ENCODE measurements at regions not wholly inside any gene's neighbourhood (a gene's known extent, or its start where the extent isn't known, plus 50 kb on each side); places are given as distances from the start of the nearest gene placed in this dataset.

GRCh38 chr3:111473550-111473949, 68.4 kb upstream of the CD96 start:
- Histone ChIP-seq H3K36me3 (ENCODE audit: control insufficient read depth in 2 of 2, extremely low read depth in 1 of 2, insufficient read depth in 2 of 2, low read length in 2 of 2) (no peaks in the 10 kb centered on the region), H3K9me3 (ENCODE audit: control insufficient read depth, low read depth, low read length) (no peaks in the 10 kb centered on the region), H3K79me2 (ENCODE audit: control insufficient read depth, insufficient read depth, low read length) (no peaks in the 10 kb centered on the region), H3K9me1 (ENCODE audit: control insufficient read depth, extremely low read depth, insufficient read depth, low read length) (no peaks in the 10 kb centered on the region), H2AFZ (ENCODE audit: control insufficient read depth, low read length) (no peak overlapping the region), H3K4me2 (ENCODE audit: control insufficient read depth, extremely low read depth, insufficient read depth, low read depth, low read length) (no peak overlapping the region), H3K27me3 (ENCODE audit: control insufficient read depth, extremely low read depth, insufficient read depth, low read length) (peaks cover 3% of the 10 kb centered on the region), H3K27ac (ENCODE audit: control insufficient read depth, insufficient read depth, low read length) (no peak overlapping the region), H3K4me1 (ENCODE audit: control insufficient read depth, extremely low read depth, insufficient read depth, low read length) (no peaks in the 10 kb centered on the region), H3K4me3 (ENCODE audit: control insufficient read depth in 2 of 3, extremely low read depth in 1 of 3, insufficient read depth in 2 of 3, low read depth in 1 of 3, low read length in 3 of 3) (no peak overlapping the region), H4K20me1 (ENCODE audit: control insufficient read depth, extremely low read depth, insufficient read depth, low read length) (no peaks in the 10 kb centered on the region), H3K9ac (ENCODE audit: control insufficient read depth, extremely low read depth, insufficient read depth, low read length) (no peak overlapping the region)
- FAIRE-seq: no peak
- no peak for TF ChIP-seq EZH2 (IDR thresholded peaks at IDR 0.05; ENCODE audit: low read length)
- TF ChIP-seq, protein P1, sequence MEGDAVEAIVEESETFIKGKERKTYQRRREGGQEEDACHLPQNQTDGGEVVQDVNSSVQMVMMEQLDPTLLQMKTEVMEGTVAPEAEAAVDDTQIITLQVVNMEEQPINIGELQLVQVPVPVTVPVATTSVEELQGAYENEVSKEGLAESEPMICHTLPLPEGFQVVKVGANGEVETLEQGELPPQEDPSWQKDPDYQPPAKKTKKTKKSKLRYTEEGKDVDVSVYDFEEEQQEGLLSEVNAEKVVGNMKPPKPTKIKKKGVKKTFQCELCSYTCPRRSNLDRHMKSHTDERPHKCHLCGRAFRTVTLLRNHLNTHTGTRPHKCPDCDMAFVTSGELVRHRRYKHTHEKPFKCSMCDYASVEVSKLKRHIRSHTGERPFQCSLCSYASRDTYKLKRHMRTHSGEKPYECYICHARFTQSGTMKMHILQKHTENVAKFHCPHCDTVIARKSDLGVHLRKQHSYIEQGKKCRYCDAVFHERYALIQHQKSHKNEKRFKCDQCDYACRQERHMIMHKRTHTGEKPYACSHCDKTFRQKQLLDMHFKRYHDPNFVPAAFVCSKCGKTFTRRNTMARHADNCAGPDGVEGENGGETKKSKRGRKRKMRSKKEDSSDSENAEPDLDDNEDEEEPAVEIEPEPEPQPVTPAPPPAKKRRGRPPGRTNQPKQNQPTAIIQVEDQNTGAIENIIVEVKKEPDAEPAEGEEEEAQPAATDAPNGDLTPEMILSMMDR (optimal IDR thresholded peaks at IDR 0.05 in 1 of 3, IDR thresholded peaks at IDR 0.05 in 1 of 3, conservative IDR thresholded peaks at IDR 0.05 in 1 of 3; ENCODE audit: extremely low read depth in 1 of 3, insufficient read depth in 2 of 3, low read length in 3 of 3): no peak
- DNase-seq (ENCODE audit: low read depth, low spot score): no peak
- dilution Hi-C loops (cut with MboI; ENCODE audit: extremely low pct_ligation_motif_present, low sequenced_read_pairs): no loop called here

DNA sequence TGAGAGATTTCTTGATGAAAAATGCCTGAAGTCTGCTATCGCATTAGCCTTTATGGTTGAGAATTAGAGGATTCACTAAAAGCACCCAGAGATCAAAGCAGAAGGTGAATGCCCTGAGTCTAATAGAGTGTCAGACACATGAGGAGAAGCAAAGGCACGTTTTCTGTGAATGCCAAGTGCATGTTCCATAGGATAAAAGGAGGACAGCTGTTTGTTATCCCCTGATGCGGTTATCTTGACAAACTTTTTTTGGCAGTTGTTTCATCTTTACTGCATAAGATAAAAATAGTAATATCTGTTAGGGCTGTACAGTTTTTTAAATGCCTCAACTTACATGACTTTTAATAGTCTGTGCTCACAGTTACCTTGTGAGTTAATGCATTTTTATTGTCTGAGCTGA, 65.3 kb upstream of the CD96 start:
- TF ChIP-seq EZH2 (IDR thresholded peaks at IDR 0.05; ENCODE audit: low read length): no peak
- TF ChIP-seq, protein P1 (optimal IDR thresholded peaks at IDR 0.05 in 1 of 3, IDR thresholded peaks at IDR 0.05 in 1 of 3, conservative IDR thresholded peaks at IDR 0.05 in 1 of 3; ENCODE audit: extremely low read depth in 1 of 3, insufficient read depth in 2 of 3, low read length in 3 of 3): no peak
- no peak overlapping the region for H3K9ac ChIP-seq (ENCODE audit: control insufficient read depth, extremely low read depth, insufficient read depth, low read length)
- no peaks in the 10 kb centered on the region for H3K36me3 ChIP-seq (ENCODE audit: control insufficient read depth in 2 of 2, extremely low read depth in 1 of 2, insufficient read depth in 2 of 2, low read length in 2 of 2)
- H3K27me3 ChIP-seq (ENCODE audit: control insufficient read depth, extremely low read depth, insufficient read depth, low read length): peaks cover 3% of the 10 kb centered on the region
- FAIRE-seq (no peak), DNase-seq (ENCODE audit: low read depth, low spot score) (no peak)
- H3K9me1 ChIP-seq (ENCODE audit: control insufficient read depth, extremely low read depth, insufficient read depth, low read length): no peaks in the 10 kb centered on the region
- no peak overlapping the region for H3K4me3 ChIP-seq (ENCODE audit: control insufficient read depth in 2 of 3, extremely low read depth in 1 of 3, insufficient read depth in 2 of 3, low read depth in 1 of 3, low read length in 3 of 3)
- no peaks in the 10 kb centered on the region for H3K9me3 ChIP-seq (ENCODE audit: control insufficient read depth, low read depth, low read length)
- no peak overlapping the region for H3K27ac ChIP-seq (ENCODE audit: control insufficient read depth, insufficient read depth, low read length)
- H4K20me1 ChIP-seq (ENCODE audit: control insufficient read depth, extremely low read depth, insufficient read depth, low read length): no peaks in the 10 kb centered on the region
- H2AFZ ChIP-seq (ENCODE audit: control insufficient read depth, low read length): no peak overlapping the region
- no peak overlapping the region for H3K4me2 ChIP-seq (ENCODE audit: control insufficient read depth, extremely low read depth, insufficient read depth, low read depth, low read length)
- no peaks in the 10 kb centered on the region for H3K79me2 ChIP-seq (ENCODE audit: control insufficient read depth, insufficient read depth, low read length)
- no peaks in the 10 kb centered on the region for H3K4me1 ChIP-seq (ENCODE audit: control insufficient read depth, extremely low read depth, insufficient read depth, low read length)
- dilution Hi-C loops (cut with MboI; ENCODE audit: extremely low pct_ligation_motif_present, low sequenced_read_pairs): no loop called here
